Loucy (cell line): ENCODE measurements at regions not wholly inside any gene's neighbourhood (a gene's known extent, or its start where the extent isn't known, plus 50 kb on each side); places are given as distances from the start of the nearest gene placed in this dataset.

Experiments used
- H2AFZ ChIP-seq: fragments of 200-600 bp; sonication (generic); 2 replicates; pipeline ENCODE4 v1.6.0; 2016; ENCODE audit warnings: antibody characterized with exemption, mild to moderate bottlenecking, low read length, moderate library complexity
- H3F3A ChIP-seq: fragments of 200-600 bp; 2 replicates; pipeline ENCODE4 v1.6.0; 2016; ENCODE audit warnings: antibody characterized with exemption, low read depth, mild to moderate bottlenecking
- H3K27me3 ChIP-seq: fragments of 200-600 bp; sonication (generic); 2 replicates; pipeline ENCODE4 v1.6.1; 2014; ENCODE audit warnings: low read length, mild to moderate bottlenecking; ENCODE audit not compliant: insufficient read depth, poor library complexity, severe bottlenecking
- H3K36me3 ChIP-seq: fragments of 200-600 bp; sonication (generic); 2 replicates; pipeline ENCODE4 v1.6.1; 2016; ENCODE audit warnings: low read length; ENCODE audit not compliant: insufficient read depth
- H3K4me1 ChIP-seq: fragments of 200-600 bp; sonication (generic); 2 replicates; pipeline ENCODE4 v1.5.1; 2014; ENCODE audit warnings: low read length, mild to moderate bottlenecking; ENCODE audit not compliant: insufficient read depth, poor library complexity, severe bottlenecking
- H3K4me2 ChIP-seq: fragments of 200-600 bp; sonication (generic); 2 replicates; pipeline ENCODE4 v1.6.0; 2014; ENCODE audit warnings: antibody characterized with exemption, low read length, low read depth, mild to moderate bottlenecking; ENCODE audit not compliant: poor library complexity, severe bottlenecking
- H3K4me3 ChIP-seq: fragments of 200-600 bp; sonication (generic); 2 replicates; pipeline ENCODE4 v1.5.1; 2014; ENCODE audit warnings: low read length, mild to moderate bottlenecking, mixed read lengths; ENCODE audit not compliant: poor library complexity, severe bottlenecking
- H3K79me2 ChIP-seq: fragments of 200-600 bp; sonication (generic); 2 replicates; pipeline ENCODE4 v1.6.1; 2014; ENCODE audit warnings: low read length; ENCODE audit not compliant: insufficient read depth
- H3K9ac ChIP-seq: fragments of 200-600 bp; sonication (generic); 2 replicates; pipeline ENCODE4 v1.6.0; 2014; ENCODE audit warnings: mild to moderate bottlenecking, low read depth, low read length, moderate library complexity; ENCODE audit not compliant: poor library complexity, severe bottlenecking
- H3K9me2 ChIP-seq: fragments of 200-600 bp; sonication (generic); replicated peaks from 2 replicates; pipeline ENCODE4 v1.6.1; 2016; ENCODE audit warnings: low read depth, low read length, mixed read lengths
- H3K9me3 ChIP-seq: fragments of 200-600 bp; sonication (generic); 2 replicates; pipeline ENCODE4 v1.6.1; 2014; ENCODE audit warnings: mild to moderate bottlenecking, antibody characterized with exemption, low read length, low read depth; ENCODE audit not compliant: insufficient read depth
- H4K20me1 ChIP-seq: fragments of 200-600 bp; sonication (generic); 2 replicates; pipeline ENCODE4 v1.6.0; 2014; ENCODE audit warnings: antibody characterized with exemption, low read length, mild to moderate bottlenecking; ENCODE audit not compliant: insufficient read depth, poor library complexity, severe bottlenecking
- EZH2phosphoT487 ChIP-seq: fragments of 200-600 bp; IDR thresholded peaks from 2 replicates; pipeline ENCODE4 v1.6.1; 2018; ENCODE audit warnings: antibody characterized with exemption, mild to moderate bottlenecking, moderate library complexity, borderline replicate concordance
- TF ChIP-seq, protein P1 (sequence below): fragments of 200-600 bp; sonication (generic); conservative IDR thresholded peaks from 2 replicates; pipeline ENCODE4 v1.5.1; 2014; ENCODE audit warnings: mild to moderate bottlenecking, antibody characterized with exemption, low read length

- H3K4me2 ChIP-seq = no peak overlapping the region
- TF ChIP-seq, protein P1, sequence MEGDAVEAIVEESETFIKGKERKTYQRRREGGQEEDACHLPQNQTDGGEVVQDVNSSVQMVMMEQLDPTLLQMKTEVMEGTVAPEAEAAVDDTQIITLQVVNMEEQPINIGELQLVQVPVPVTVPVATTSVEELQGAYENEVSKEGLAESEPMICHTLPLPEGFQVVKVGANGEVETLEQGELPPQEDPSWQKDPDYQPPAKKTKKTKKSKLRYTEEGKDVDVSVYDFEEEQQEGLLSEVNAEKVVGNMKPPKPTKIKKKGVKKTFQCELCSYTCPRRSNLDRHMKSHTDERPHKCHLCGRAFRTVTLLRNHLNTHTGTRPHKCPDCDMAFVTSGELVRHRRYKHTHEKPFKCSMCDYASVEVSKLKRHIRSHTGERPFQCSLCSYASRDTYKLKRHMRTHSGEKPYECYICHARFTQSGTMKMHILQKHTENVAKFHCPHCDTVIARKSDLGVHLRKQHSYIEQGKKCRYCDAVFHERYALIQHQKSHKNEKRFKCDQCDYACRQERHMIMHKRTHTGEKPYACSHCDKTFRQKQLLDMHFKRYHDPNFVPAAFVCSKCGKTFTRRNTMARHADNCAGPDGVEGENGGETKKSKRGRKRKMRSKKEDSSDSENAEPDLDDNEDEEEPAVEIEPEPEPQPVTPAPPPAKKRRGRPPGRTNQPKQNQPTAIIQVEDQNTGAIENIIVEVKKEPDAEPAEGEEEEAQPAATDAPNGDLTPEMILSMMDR = no peak
- TF ChIP-seq EZH2phosphoT487 = no peak
- H3K9ac ChIP-seq = no peak overlapping the region
Observed at GRCh38 chrX:69089203-69089602, 76.0 kb downstream of the PJA1 start.

DNA sequence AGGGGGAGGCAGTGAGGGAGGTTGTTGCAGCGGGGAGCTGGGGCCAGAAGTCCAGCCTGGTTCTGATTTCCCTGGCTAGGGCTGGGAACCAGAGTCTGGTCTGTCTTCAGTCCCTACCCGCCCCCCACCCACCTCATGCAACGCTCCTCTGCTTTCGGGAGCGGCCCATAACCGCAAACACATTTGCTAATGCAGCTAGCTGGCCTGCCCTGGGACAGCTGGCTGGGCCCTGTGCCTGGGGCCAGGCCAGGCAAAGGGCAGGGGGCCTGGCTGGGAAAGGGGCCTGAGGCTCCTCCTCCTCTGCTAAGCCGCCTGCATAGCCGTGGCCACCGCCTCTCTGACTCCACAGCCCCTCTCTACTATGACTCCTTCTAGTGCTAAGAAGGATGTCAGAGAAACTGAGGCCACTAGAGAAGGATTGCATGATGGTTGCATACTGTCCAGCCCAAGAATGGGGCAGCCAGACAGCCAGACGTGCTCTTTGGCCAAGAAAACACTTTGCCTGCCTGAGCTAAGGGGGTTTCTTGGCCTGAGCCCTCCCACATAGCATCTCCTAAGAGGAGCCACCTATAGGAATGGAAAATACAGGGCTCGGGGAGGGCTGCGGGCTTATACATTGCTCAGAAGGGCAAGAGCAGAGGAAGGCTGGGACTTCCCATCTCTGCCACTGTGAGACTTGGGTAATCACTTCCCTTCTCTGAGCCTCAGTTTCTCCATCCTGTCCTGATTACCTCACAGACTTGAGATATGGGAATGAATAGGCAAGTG lies 76.9 kb downstream of the PJA1 start:
- no peaks in the 10 kb centered on the region for H3K27me3 ChIP-seq
- no peaks in the 10 kb centered on the region for H3K4me1 ChIP-seq
- TF ChIP-seq, protein P1 = no peak
- TF ChIP-seq EZH2phosphoT487 = no peak
- H4K20me1 ChIP-seq = no peaks in the 10 kb centered on the region
- H3K36me3 ChIP-seq = no peaks in the 10 kb centered on the region
- no peak overlapping the region for H2AFZ ChIP-seq
- no peak overlapping the region for H3K4me2 ChIP-seq
- H3F3A ChIP-seq = no peaks in the 10 kb centered on the region
- H3K4me3 ChIP-seq = no peak overlapping the region
- no peaks in the 10 kb centered on the region for H3K9me3 ChIP-seq
- H3K9ac ChIP-seq = no peak overlapping the region
- no peaks in the 10 kb centered on the region for H3K9me2 ChIP-seq
- no peaks in the 10 kb centered on the region for H3K79me2 ChIP-seq

More at GRCh38 chrX:69089203-69089602, 76.0 kb downstream of the PJA1 start:
- Histone ChIP-seq H4K20me1 (no peaks in the 10 kb centered on the region), H3K27me3 (no peaks in the 10 kb centered on the region), H3K9me3 (no peaks in the 10 kb centered on the region), H3K4me1 (no peaks in the 10 kb centered on the region), H3K36me3 (no peaks in the 10 kb centered on the region), H3K4me3 (no peak overlapping the region), H3K9me2 (no peaks in the 10 kb centered on the region), H3K79me2 (no peaks in the 10 kb centered on the region), H3F3A (no peaks in the 10 kb centered on the region), H2AFZ (no peak overlapping the region)

DNA sequence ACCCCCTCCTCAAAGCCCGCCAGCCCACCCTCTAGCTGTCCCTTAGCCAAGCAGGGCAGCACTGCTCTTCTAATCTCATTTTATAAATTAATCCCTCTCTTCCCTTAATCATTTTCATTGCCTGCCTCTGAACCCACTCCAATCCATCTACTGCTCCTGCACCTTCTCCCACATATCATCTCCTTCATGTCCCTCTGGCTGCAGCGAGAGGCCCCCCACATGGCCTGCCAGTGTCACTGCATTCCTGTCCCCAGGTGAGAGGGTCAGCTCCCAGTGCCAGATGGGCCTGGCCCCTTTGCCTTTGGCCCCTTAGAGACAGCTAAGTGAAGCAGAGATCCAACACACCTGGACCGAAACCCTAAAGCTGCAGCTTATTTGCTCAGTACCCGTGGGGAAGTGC lies 79.4 kb downstream of the PJA1 start:
- Histone ChIP-seq H3K9ac (no peak overlapping the region), H4K20me1 (no peaks in the 10 kb centered on the region), H2AFZ (no peak overlapping the region), H3K36me3 (no peaks in the 10 kb centered on the region), H3K9me3 (no peaks in the 10 kb centered on the region), H3K4me3 (no peak overlapping the region), H3K79me2 (no peaks in the 10 kb centered on the region), H3K27me3 (no peaks in the 10 kb centered on the region), H3K9me2 (no peaks in the 10 kb centered on the region), H3K4me1 (no peaks in the 10 kb centered on the region), H3K4me2 (no peak overlapping the region), H3F3A (no peaks in the 10 kb centered on the region)
- TF ChIP-seq, protein P1 = peak; percentile 21; the same call in 1 of the 2 replicates
- TF ChIP-seq EZH2phosphoT487 = no peak
